GM19438 (cell line): ENCODE measurements at regions not wholly inside any gene's neighbourhood (a gene's known extent, or its start where the extent isn't known, plus 50 kb on each side); places are given as distances from the start of the nearest gene placed in this dataset.

Experiments
- ATAC-seq: cut with Tn5 transposase; IDR thresholded peaks from one replicate; pipeline ENCODE4 v1.9.1; 2021; ENCODE audit warnings: low read depth; ENCODE audit not compliant: unreplicated experiment

GRCh38 chr3:132183811-132184210 is 133.4 kb upstream of the ACP3 start:
- no peak for ATAC-seq

- ATAC-seq, result no peak
These were observed 129.5 kb upstream of the ACP3 start for GRCh38 chr3:132187746-132188145.

GRCh38 chr3:132189601-132190000 is 127.6 kb upstream of the ACP3 start:
- ATAC-seq, result no peak

- ATAC-seq, result no peak
These were observed 121.1 kb upstream of the ACP3 start for GRCh38 chr3:132196113-132196512.

- ATAC-seq, result no peak
These were observed 118.7 kb upstream of the ACP3 start for GRCh38 chr3:132198516-132198915.

GRCh38 chr3:132199451-132199850 is 117.8 kb upstream of the ACP3 start:
- no peak for ATAC-seq

GRCh38 chr3:132202586-132202985 is 114.6 kb upstream of the ACP3 start:
- ATAC-seq, result no peak

GRCh38 chr3:132203889-132204596 is 113.2 kb upstream of the ACP3 start:
- no peak for ATAC-seq

- no peak for ATAC-seq
These were observed 111.6 kb upstream of the ACP3 start for GRCh38 chr3:132205609-132206008.

- ATAC-seq, result no peak
These were observed 107.4 kb upstream of the ACP3 start for GRCh38 chr3:132209855-132210254.

- no peak for ATAC-seq
These were observed 106.5 kb upstream of the ACP3 start for GRCh38 chr3:132210476-132211346.

- no peak for ATAC-seq
These were observed 105.3 kb upstream of the ACP3 start for GRCh38 chr3:132211896-132212295.

- no peak for ATAC-seq
These were observed 98.1 kb upstream of the ACP3 start for GRCh38 chr3:132218817-132219755.

- ATAC-seq, result no peak
These were observed 96.2 kb upstream of the ACP3 start for GRCh38 chr3:132220986-132221385.

GRCh38 chr3:132222868-132223538 is 94.2 kb upstream of the ACP3 start:
- no peak for ATAC-seq

GRCh38 chr3:132225664-132226063 is 91.5 kb upstream of the ACP3 start:
- ATAC-seq, result no peak

GRCh38 chr3:132228923-132229322 is 88.3 kb upstream of the ACP3 start:
- no peak for ATAC-seq

- no peak for ATAC-seq
These were observed 87.6 kb upstream of the ACP3 start for GRCh38 chr3:132229641-132230040.

- ATAC-seq, result no peak
These were observed 86.8 kb upstream of the ACP3 start for GRCh38 chr3:132230156-132231000.
